GM18505 (cell line): ENCODE measurements at regions not wholly inside any gene's neighbourhood (a gene's known extent, or its start where the extent isn't known, plus 50 kb on each side); places are given as distances from the start of the nearest gene placed in this dataset.

Experiments
- ATAC-seq: cut with Tn5 transposase; IDR thresholded peaks from one replicate; pipeline ENCODE4 v1.9.1; 2021; ENCODE audit not compliant: unreplicated experiment
- POLR2A ChIP-seq: IDR thresholded peaks from 4 replicates; pipeline ENCODE4 v1.6.1; 2011; ENCODE audit warnings: borderline replicate concordance; ENCODE audit not compliant: insufficient read depth, insufficient read length; ENCODE audit errors: extremely low read depth

DNA sequence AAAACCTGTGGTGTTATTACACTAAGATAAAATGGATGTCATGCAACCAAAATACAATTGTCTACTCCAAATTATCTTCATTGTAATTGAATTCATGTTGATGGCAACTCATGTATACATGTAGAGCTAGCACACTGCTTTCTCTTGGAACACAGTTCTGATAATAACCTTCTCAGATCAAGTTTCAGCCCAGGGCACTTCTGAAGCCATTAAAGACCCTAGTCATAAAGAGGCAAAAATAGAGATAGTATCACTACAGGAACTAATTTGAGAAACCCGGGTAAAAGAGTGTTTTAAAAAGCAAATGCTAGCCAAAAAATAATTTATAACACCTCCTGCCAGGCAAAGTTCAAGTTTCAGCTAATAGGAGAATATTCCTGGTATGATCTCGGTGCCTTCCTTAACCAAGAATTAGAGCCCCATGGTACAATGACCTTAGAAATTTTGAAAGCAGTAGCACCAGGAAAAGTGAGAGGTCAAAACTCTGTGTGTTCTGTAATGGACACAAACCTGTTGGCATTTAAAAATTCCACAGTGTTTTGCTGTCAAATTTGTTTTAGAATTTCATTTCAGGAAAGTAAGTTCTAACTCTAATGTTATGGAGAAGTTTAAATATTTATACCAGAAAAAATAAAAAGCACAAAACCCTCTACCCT, 105.0 kb upstream of the FRMD6 start:
- TF ChIP-seq POLR2A = no peak
- ATAC-seq = no peak

GRCh38 chr14:51547260-51547659, 104.5 kb upstream of the FRMD6 start:
- TF ChIP-seq POLR2A = no peak

GRCh38 chr14:51547701-51548100, 104.0 kb upstream of the FRMD6 start:
- no peak for TF ChIP-seq POLR2A

More at GRCh38 chr14:51547260-51547659, 104.5 kb upstream of the FRMD6 start:
- ATAC-seq = no peak

DNA sequence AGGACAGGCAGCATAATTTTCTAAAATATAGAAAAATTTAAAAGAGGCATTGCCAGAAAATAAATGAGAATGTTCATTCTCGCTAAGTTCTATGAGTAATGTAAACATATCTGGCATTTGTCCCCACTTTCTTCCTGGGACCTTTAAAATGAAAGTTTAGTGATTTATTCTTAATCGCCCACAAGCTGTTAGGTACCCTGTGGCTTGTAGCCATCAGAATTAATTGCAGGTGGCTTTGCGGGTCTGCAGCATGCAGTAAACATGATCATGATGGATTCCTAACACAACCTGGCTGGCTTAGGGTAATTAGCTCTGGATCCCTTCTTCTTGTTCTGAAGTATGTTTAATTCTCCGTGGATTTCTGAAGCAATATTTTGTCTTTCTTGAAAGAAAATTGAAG, 103.5 kb upstream of the FRMD6 start:
- no peak for ATAC-seq
- TF ChIP-seq POLR2A = no peak

More at GRCh38 chr14:51547701-51548100, 104.0 kb upstream of the FRMD6 start:
- no peak for ATAC-seq

GRCh38 chr14:51550636-51551035, 101.1 kb upstream of the FRMD6 start:
- no peak for TF ChIP-seq POLR2A
- no peak for ATAC-seq

DNA sequence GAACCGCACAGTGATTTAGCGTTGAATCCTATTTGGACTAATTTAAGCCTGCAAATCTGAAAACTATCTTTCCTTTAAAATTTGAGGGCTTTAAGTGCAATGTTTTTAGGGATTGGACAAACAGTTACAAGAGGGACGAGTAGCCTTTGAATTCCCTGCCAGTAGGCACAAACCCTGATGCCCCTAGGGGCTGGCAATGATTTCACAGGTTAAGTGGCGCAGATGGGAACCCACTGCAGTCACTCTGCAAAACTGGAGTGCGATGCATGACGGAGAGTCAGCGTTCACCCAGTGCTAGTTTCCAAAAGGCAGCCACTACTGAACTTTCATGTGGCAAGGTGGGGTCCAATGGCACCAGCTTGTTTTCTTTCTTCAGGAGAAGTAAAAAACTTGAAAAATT, 99.4 kb upstream of the FRMD6 start:
- no peak for TF ChIP-seq POLR2A
- ATAC-seq = no peak

DNA sequence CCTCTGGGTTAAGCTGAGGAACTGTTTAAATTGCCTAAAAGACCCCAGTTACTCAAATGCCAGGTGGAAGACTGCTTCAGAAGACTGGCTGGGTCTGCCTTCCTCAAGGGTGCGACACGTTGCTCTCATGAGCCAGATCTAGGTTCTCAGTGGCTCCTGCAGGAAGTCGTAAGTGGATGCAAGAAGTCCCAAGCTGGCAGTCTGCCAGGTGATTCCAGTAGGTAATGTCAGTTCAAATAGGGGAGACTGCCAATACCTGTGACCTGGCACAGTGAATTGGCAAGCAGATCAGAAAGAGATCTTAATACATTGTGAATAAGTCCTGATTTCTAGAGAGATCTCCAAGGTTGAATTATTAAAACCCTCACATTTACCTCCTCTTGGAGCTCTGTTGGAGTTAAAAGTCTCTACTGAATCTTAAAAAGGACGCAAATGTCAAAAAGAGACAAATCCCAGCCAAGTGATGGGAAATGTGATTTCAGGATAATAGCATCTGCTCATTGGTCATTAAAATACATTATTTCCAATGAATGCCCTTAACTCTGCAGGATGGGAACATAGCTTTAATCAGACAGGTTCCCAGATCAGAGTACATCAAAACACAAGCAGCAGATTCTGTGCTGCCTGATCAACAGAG, 98.8 kb upstream of the FRMD6 start:
- no peak for ATAC-seq
- TF ChIP-seq POLR2A = no peak

- no peak for ATAC-seq
- no peak for TF ChIP-seq POLR2A
These were observed 97.3 kb upstream of the FRMD6 start for GRCh38 chr14:51554339-51554920.

- ATAC-seq = no peak
- no peak for TF ChIP-seq POLR2A
These were observed 96.8 kb upstream of the FRMD6 start for GRCh38 chr14:51554953-51555352.

DNA sequence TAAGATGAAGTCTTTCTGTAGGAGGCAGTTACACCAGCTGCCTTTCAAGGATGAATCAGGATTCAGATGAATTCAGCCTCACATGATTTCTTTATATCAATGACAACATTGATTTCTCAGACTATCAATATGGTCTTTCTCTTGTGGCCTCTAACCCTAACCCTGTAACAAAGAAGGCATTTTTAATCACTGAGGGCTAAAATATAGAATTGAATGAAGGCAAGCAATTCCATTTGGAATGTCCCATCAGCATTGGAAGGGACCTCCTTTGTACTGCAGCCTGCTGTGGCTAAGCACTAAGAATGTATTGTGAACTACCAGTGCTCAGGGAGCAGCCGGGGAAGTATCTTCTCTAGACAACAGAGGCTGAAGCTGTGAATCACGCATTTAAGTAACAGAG, 90.6 kb upstream of the FRMD6 start:
- ATAC-seq = no peak
- no peak for TF ChIP-seq POLR2A

GRCh38 chr14:51562816-51563215, 88.9 kb upstream of the FRMD6 start:
- no peak for TF ChIP-seq POLR2A
- no peak for ATAC-seq

DNA sequence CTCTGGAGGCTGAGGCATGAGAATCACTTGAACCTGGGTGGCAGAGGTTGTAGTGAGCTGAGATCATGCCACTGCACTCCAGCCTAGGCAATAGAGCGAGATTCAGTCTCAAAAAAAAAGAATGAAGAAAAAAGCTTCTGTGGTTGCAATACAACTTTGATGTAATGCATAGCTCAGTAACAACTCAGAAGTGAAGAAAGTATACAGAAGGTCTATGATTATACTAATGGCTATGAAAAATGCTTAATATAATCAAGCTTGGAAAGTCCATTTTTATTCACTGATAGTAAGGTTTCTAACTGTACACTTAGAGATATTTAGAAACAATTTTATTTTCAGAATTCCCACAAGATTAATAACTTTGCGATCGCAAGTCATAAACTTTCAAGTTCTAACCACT, 88.2 kb upstream of the FRMD6 start:
- TF ChIP-seq POLR2A = no peak
- ATAC-seq = no peak

DNA sequence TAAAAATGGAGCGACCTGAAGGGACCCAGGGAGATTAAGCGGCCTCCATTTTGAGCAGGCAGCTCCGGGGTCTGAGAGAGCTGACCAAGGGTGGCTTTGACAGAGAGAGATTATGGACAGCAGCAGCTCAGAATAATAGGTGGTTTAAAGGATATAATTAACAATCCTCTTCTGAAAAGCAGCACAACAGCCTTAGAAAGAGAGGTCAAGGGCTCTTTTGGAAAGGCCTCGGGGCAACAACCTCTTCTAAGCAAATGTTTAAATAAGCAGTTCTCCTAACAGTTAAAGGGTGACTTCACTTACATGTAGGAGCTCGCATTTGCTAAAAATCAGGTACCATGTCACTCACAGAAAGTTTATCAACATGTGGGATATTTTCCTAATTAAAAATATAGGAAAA, 87.2 kb upstream of the FRMD6 start:
- no peak for ATAC-seq
- TF ChIP-seq POLR2A = no peak

GRCh38 chr14:51564986-51565604, 86.6 kb upstream of the FRMD6 start:
- no peak for ATAC-seq
- no peak for TF ChIP-seq POLR2A
